DMS53 (cell line): ENCODE measurements at regions not wholly inside any gene's neighbourhood (a gene's known extent, or its start where the extent isn't known, plus 50 kb on each side); places are given as distances from the start of the nearest gene placed in this dataset.
"Not testable (repeated sequence)": the region's sequence is repeated elsewhere in the genome, so short reads cannot be mapped to it uniquely, and the experiment has no call there.

ENCODE experiments used
- DNase-seq: peaks from one replicate; lab custom pipeline; 2025; lab: John Stamatoyannopoulos, UW

- no peak for DNase-seq
Observed at GRCh38 chr14:85878874-85879273, 348.9 kb downstream of the FLRT2 start.

DNA sequence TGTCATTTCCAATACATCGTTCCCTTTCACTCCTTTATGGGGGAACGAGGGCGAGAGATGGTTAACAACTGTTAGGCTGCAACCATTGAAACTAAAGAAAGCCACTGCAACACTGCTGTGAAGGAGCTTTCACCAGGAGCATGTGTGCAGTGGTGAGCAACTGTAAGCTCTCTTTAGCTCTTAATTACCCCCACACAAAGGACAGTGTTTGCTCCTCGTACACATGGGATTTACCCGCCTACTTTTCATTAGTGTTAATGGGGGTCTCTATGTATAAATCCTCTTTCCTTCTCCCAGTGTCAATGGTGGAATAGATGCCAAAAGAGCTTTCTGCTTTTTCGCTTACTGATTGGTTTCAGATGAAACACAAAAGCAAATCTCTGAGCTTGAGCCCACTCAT is 343.1 kb downstream of the FLRT2 start:
- no peak for DNase-seq

GRCh38 chr14:85867450-85867849 is 337.5 kb downstream of the FLRT2 start:
- DNase-seq, result peak; percentile 41

DNA sequence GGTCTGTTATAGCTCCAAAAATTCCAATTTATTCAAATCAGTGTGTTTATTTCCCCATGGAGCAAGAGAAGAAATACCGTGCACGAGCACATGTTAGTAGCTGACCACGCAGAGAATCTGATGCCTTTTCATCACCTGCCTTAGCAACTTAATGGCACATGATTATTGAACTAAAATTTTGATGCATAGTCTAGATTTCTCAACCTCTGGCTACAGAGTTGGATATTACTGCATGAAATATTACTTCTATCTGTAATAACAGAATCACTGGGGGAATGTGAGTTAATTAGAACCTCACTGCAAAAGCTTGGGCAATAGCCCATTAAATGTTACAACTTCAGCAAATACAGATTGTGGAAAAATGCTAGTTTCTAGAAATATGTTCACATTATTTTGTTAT is 335.8 kb downstream of the FLRT2 start:
- DNase-seq, result no peak

DNA sequence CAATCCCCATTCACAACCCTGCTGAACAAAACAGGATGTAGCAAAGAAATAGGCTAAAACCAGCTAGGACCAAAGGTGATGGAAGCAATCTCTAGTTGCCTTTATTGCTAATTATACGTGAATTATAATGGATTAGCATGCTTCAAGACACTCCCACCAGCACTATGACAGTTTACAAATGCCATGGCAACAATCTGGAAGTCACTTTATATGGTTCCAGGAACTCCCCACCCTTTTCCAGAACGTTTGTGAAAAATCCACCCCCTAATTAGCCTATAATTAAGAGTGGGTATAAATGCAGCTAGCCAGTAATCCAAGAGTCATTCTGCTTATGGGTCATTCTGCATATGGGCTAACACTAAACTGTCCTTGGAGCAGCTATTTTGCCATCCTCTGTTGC is 328.7 kb downstream of the FLRT2 start:
- no peak for DNase-seq

GRCh38 chr14:85856430-85856829 is 326.5 kb downstream of the FLRT2 start:
- peak; percentile 25 for DNase-seq

GRCh38 chr14:85853996-85854526 is 324.1 kb downstream of the FLRT2 start:
- DNase-seq, result no peak

DNA sequence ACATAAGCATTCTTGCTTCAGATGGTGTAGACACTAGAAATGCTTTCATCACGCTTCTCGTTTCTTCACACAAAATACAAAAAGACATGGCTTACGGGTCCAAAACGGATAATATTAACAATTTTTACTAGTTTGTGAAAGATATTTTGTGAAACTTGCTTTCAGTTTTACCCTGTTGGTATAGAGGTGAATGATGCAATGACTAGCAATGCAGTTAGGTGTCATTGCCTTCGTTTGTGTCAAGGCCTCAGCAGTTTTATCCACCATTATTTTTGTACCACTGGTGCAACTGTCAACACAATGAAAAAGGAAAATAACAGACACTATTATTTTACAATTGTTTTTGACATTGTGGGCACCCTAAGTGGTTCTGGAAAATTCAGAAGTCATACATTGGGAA is 323.0 kb downstream of the FLRT2 start:
- no peak for DNase-seq

- not testable (repeated sequence) for DNase-seq
Observed at GRCh38 chr14:85852123-85852522, 322.2 kb downstream of the FLRT2 start.

- DNase-seq, result not testable (repeated sequence)
Observed at GRCh38 chr14:85830549-85830948, 300.6 kb downstream of the FLRT2 start.

GRCh38 chr14:85829601-85830000 is 299.7 kb downstream of the FLRT2 start:
- not testable (repeated sequence) for DNase-seq

- peak; percentile 87 for DNase-seq
Observed at GRCh38 chr14:85824526-85824925, 294.6 kb downstream of the FLRT2 start.

DNA sequence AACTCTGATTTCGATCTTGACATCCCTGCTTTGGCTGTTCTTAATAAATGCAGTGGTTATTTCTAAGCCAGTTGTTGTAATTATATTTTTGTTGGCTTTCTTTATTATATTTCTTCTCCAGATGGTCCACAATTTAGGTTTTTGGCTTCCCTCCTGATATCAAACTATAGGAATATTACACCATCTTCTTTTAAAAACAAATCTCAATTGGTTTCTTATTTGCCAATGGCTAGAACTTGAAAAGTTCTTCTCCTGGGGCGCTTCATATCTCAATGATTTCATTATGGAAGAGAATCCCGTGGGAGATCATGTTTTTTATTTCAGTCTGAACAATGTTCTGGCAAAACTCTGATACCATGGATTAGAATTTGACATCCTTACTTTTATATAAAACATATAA is 292.3 kb downstream of the FLRT2 start:
- no peak for DNase-seq

- DNase-seq, result peak; percentile 14
Observed at GRCh38 chr14:85817430-85817829, 287.5 kb downstream of the FLRT2 start.

DNA sequence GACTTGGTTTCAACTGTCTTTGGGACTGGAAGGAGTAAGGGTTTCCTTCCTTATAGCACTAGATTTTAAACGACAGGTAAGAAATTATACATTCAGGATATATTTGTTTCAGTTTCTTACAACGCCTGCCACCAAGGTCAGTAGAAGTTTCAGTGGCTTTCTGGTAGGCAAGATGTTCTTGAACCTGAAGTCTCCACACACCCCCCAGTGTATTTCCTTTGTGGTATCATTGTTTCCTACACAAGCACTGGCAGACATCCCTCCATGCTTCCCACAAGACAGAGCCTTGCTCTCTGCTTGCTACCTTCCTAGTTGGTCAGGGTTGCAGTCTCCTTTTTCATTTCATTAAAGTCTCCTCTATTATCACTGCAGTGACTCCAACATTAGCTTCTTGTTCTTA is 283.1 kb downstream of the FLRT2 start:
- DNase-seq, result no peak

GRCh38 chr14:85811340-85811739 is 281.4 kb downstream of the FLRT2 start:
- no peak for DNase-seq

GRCh38 chr14:85799668-85800067 is 269.7 kb downstream of the FLRT2 start:
- DNase-seq, result no peak

GRCh38 chr14:85798856-85799255 is 268.9 kb downstream of the FLRT2 start:
- DNase-seq, result no peak

DNA sequence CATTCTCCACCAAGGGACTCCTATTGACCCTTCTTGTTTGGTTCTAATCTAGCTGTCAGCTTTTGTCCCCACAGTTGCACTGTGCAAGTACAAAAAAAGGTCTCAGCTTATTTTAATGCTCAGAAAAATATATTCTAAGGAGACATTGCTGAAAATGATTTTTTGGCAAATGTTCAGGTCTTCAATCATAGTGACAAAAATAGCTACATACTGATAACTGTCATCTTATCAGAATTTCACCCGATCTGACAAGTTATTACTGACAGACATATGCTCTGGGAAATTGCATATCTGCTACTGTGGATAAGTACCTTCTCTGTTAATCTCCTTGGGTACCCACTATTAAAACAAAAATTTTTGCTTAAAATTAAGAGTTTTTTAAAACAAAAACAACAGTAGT is 263.6 kb downstream of the FLRT2 start:
- DNase-seq, result no peak

DNA sequence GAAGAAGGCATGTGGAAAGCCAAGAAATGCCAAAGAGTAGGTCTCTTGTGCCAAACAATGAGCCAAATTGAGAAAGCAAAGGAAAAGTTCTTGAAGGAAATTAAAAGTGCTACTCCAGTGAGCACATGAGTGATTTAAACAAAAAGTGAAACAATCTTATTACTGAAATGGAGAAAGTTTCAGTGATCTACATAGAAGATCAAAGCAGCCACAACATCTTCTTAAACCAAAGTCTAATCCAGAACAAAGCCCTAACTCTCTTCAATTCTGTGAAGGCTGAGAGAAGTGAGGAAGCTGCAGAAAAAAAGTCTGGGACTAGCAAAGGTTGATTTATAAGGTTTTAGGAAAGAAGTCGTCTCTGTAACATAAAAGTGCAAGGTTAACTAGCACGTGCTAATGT is 259.6 kb downstream of the FLRT2 start:
- no peak for DNase-seq

DNA sequence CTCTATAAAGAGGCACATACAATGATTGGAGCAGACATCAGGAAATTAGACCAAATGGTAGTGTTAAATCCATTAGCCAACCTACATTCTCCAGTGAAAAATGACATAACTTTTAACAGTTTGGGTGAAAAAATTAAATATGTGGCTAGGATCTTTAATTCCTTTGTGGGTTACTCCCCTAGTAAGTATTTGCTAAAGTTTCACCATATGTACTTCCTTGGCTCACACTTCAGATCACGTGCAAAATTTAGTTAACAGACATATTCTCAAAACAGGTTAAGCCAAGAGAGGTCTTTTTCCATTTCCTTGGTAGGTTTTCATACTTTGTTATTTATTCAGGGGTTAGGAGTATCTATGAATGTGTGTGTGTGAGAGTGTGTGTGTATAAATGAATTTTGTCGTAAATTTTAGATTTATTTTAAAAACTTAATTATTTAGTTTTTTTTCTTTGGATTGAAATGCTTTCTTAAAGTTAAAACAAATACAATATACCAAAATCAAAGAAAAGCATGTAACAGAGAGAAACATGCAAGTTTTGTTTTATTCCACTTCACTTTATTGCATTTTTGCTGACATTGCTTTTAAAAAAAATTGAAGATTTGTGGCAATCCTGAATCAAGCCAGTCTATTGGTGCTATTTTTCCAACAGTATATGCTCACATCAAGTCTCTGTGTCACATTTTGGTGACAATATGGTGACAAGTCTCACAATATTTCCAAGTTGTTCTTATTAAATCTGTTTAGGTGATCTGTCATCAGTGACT is 258.7 kb downstream of the FLRT2 start:
- no peak for DNase-seq

- no peak for DNase-seq
Observed at GRCh38 chr14:85766295-85766694, 236.4 kb downstream of the FLRT2 start.

DNA sequence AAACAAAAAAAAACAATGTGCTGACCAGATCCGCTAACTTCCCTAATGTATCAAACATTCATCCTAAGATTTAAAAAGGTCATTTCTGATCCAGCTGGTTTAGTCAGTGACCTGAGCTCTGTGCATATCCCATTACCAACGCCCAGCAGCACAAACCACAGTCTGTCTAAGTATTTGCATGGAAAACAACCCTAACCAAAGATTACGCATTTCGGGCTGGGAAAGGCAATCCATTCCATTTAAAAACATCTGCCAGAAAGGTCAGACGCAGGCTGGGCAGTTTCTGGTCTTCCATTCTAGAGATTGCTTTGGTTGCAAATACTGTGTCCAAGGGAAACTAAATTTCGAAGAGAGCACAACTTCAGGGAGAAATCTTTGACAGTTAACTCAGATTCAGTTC is 234.9 kb downstream of the FLRT2 start:
- DNase-seq, result no peak

GRCh38 chr14:85762526-85762925 is 232.6 kb downstream of the FLRT2 start:
- no peak for DNase-seq
